Spleen (tissue), 7 donors: ENCODE measurements at regions not wholly inside any gene's neighbourhood (a gene's known extent, or its start where the extent isn't known, plus 50 kb on each side); places are given as distances from the start of the nearest gene placed in this dataset.

ENCODE experiments used
- POLR2A ChIP-seq, 3 donors: fragments of 450-650 bp; IDR thresholded peaks; one replicate each; pipeline ENCODE4 v1.5.1; 2017; ENCODE audit warnings: antibody characterized with exemption in 3 of 3, mild to moderate bottlenecking in 1 of 3
- POLR2AphosphoS5 ChIP-seq, 3 donors: sonication (generic); formaldehyde crosslinking; IDR thresholded peaks; one replicate each; pipeline ENCODE4 v1.5.1; 2017; ENCODE audit warnings: antibody characterized with exemption in 3 of 3
- TF ChIP-seq, protein P1 (sequence below), 11 experiments: fragments of 200-600 bp in 7 of 11; fragments of 450-650 bp in 4 of 11; sonication (generic) in 4 of 11; IDR thresholded peaks in 8 of 11; conservative IDR thresholded peaks in 3 of 11; 1 replicate in 7 of 11; 2 replicates in 4 of 11; pipeline versions ENCODE4 v1.4.0 to v1.8.0; 2016 to 2021; ENCODE audit warnings: antibody characterized with exemption in 11 of 11, inconsistent platforms in 4 of 11, mild to moderate bottlenecking in 1 of 11
- donor health status: DM: no; HTN: no; CAD: no; lungs with moderate emphysema.
- donor health status: DM: no; HTN: no; CAD: no.
- donor health status: DM: no; HTN: no; CAD: no.

DNA sequence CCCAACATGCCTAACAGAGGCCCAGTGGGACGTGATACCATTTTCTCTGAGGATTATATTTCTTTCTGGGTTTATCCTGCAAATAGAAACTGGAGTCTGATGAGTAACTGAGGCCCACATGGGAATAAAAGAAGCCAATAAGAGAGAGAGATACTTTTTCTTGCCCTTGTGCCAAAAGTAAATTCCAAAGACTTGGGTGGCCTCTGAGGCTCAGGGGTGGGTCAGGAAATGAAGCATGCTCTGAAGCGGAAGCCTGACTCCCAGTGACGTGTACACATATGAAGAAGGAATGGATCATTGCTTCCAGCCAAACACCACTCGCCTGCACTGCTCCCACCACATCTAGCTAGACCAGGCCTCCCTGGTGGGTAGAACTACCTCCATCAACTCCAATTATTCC lies 273.6 kb upstream of the NCKAP5 start:
- TF ChIP-seq, protein P1, sequence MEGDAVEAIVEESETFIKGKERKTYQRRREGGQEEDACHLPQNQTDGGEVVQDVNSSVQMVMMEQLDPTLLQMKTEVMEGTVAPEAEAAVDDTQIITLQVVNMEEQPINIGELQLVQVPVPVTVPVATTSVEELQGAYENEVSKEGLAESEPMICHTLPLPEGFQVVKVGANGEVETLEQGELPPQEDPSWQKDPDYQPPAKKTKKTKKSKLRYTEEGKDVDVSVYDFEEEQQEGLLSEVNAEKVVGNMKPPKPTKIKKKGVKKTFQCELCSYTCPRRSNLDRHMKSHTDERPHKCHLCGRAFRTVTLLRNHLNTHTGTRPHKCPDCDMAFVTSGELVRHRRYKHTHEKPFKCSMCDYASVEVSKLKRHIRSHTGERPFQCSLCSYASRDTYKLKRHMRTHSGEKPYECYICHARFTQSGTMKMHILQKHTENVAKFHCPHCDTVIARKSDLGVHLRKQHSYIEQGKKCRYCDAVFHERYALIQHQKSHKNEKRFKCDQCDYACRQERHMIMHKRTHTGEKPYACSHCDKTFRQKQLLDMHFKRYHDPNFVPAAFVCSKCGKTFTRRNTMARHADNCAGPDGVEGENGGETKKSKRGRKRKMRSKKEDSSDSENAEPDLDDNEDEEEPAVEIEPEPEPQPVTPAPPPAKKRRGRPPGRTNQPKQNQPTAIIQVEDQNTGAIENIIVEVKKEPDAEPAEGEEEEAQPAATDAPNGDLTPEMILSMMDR (IDR thresholded peaks at IDR 0.05 in 8 of 11, conservative IDR thresholded peaks at IDR 0.05 in 3 of 11): no peak
- no peak for TF ChIP-seq POLR2AphosphoS5 (IDR thresholded peaks at IDR 0.05)
- TF ChIP-seq POLR2A (IDR thresholded peaks at IDR 0.05): no peak
